ENCODE measurements at regions not wholly inside any gene's neighbourhood (a gene's known extent, or its start where the extent isn't known, plus 50 kb on each side); places are given as distances from the start of the nearest gene placed in this dataset.

GRCh38 chr6:169324086-169324485 is 70.4 kb upstream of the THBS2 start:
- Histone ChIP-seq H3K4me1 (no peaks in the 10 kb centered on the region), H3K4me3 (no peak overlapping the region), H3K27ac (no peak overlapping the region), H3K36me3 (no peaks in the 10 kb centered on the region), H3K27me3 (no peaks in the 10 kb centered on the region), H3K9me3 (no peaks in the 10 kb centered on the region)
- DNase-seq: no peak
- TF ChIP-seq, protein P1, sequence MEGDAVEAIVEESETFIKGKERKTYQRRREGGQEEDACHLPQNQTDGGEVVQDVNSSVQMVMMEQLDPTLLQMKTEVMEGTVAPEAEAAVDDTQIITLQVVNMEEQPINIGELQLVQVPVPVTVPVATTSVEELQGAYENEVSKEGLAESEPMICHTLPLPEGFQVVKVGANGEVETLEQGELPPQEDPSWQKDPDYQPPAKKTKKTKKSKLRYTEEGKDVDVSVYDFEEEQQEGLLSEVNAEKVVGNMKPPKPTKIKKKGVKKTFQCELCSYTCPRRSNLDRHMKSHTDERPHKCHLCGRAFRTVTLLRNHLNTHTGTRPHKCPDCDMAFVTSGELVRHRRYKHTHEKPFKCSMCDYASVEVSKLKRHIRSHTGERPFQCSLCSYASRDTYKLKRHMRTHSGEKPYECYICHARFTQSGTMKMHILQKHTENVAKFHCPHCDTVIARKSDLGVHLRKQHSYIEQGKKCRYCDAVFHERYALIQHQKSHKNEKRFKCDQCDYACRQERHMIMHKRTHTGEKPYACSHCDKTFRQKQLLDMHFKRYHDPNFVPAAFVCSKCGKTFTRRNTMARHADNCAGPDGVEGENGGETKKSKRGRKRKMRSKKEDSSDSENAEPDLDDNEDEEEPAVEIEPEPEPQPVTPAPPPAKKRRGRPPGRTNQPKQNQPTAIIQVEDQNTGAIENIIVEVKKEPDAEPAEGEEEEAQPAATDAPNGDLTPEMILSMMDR (IDR thresholded peaks at IDR 0.05): no peak
- no peak for TF ChIP-seq POLR2A (IDR thresholded peaks at IDR 0.05)

GRCh38 chr6:169323221-169323620 is 69.6 kb upstream of the THBS2 start:
- Histone ChIP-seq H3K27me3 (no peaks in the 10 kb centered on the region), H3K4me1 (no peaks in the 10 kb centered on the region), H3K9me3 (no peaks in the 10 kb centered on the region), H3K27ac (no peak overlapping the region), H3K36me3 (no peaks in the 10 kb centered on the region), H3K4me3 (no peak overlapping the region)
- TF ChIP-seq, protein P1 (IDR thresholded peaks at IDR 0.05): no peak
- no peak for TF ChIP-seq POLR2A (IDR thresholded peaks at IDR 0.05)
- no peak for DNase-seq

- H3K9me3 ChIP-seq: no peaks in the 10 kb centered on the region
- H3K27me3 ChIP-seq: no peaks in the 10 kb centered on the region
- DNase-seq: no peak
- H3K27ac ChIP-seq: no peak overlapping the region
- no peak overlapping the region for H3K4me3 ChIP-seq
- TF ChIP-seq, protein P1 (IDR thresholded peaks at IDR 0.05): no peak
- TF ChIP-seq POLR2A (IDR thresholded peaks at IDR 0.05): no peak
- H3K4me1 ChIP-seq: no peaks in the 10 kb centered on the region
- H3K36me3 ChIP-seq: no peaks in the 10 kb centered on the region
These were observed 67.9 kb upstream of the THBS2 start for GRCh38 chr6:169321546-169321945.

DNA sequence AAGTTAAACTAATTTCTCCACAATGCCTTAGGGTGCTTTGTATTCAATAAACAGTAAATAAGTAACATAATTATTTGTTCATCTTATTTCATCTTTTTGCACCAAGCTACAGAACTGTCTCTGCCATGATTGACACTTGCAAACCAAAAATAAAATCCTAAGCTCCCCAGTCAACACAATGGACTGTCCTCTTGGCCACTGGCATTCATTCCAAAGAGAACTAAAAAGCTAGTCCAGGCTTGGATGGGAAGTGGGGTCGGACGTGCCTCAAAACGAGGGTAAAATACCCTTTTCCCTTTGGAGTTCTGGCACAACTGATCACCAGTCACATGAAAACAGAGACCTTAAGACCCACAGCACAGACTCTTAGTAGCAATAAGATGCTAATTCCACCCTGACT is 66.4 kb upstream of the THBS2 start:
- Histone ChIP-seq H3K27me3 (no peaks in the 10 kb centered on the region), H3K27ac (no peak overlapping the region), H3K9me3 (no peaks in the 10 kb centered on the region), H3K4me1 (no peaks in the 10 kb centered on the region), H3K36me3 (no peaks in the 10 kb centered on the region), H3K4me3 (no peak overlapping the region)
- TF ChIP-seq, protein P1 (IDR thresholded peaks at IDR 0.05): no peak
- TF ChIP-seq POLR2A (IDR thresholded peaks at IDR 0.05): no peak
- no peak for DNase-seq

DNA sequence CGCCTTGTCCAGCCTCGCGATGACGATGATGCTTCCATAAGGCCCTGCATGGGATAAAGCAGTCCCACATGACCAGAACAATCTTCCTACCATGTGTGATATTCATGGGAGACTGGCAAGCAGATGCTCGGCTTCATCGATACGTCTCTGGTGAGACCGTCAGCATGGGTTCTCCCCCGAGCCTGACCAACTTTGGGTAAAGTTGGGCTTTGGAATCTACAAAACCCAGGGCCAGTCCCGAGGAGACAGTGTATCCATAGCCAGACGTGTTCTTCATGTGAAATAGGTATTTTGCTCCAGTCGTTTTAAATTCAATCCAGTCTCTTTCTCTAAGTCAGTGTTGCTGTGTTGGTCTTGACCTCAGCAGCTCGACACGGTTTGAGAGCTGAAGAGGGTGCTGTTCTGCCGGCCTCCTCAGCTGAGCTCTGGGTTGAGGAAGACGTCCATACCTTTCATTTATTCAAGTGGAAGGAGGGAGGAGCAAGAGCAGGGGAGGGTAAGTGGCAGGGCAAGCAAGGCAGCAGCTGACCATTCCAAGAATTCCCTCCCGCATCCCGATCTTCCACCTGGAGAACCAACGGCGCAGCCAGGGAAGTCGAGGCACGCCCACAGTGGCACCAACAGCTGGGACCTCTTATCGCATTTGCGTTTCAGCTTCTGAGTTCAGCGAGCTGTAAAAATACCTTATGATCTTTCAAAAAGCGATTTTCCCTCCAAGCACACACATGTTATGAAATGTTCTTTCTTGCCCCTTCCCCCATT is 64.0 kb upstream of the THBS2 start:
- DNase-seq: no peak
- Histone ChIP-seq H3K36me3 (no peaks in the 10 kb centered on the region), H3K27ac (no peak overlapping the region), H3K4me3 (no peak overlapping the region), H3K27me3 (no peaks in the 10 kb centered on the region), H3K9me3 (no peaks in the 10 kb centered on the region), H3K4me1 (no peaks in the 10 kb centered on the region)
- TF ChIP-seq POLR2A (IDR thresholded peaks at IDR 0.05): no peak
- TF ChIP-seq, protein P1 (IDR thresholded peaks at IDR 0.05): no peak

Data from Peyer's patch (tissue), 4 donors.